ENCODE measurements at regions not wholly inside any gene's neighbourhood (a gene's known extent, or its start where the extent isn't known, plus 50 kb on each side); places are given as distances from the start of the nearest gene placed in this dataset.

GRCh38 chr14:28589792-28590191, 176.8 kb upstream of the FOXG1 start:
- no TSS peak for BruUV-seq (replicated peaks)
- Histone ChIP-seq H3K79me1 (ENCODE audit: low read depth in 1 of 2, low read length in 2 of 2) (no peaks in the 10 kb centered on the region), H3K18ac (ENCODE audit: low read depth, low read length) (no peak overlapping the region), H3K4me3 (ENCODE audit: insufficient read depth, low read depth, low read length) (no peak overlapping the region), H3K27ac (ENCODE audit: insufficient read depth, low read length) (no peak overlapping the region), H3K56ac (ENCODE audit: extremely low read depth, insufficient read depth, low read length) (no peak overlapping the region), H3K36me3 (ENCODE audit: control insufficient read depth, insufficient read depth, low read length) (no peaks in the 10 kb centered on the region), H4K5ac (ENCODE audit: low read depth, low read length) (no peak overlapping the region), H2BK120ac (ENCODE audit: low read depth, low read length) (no peak overlapping the region), H3K23ac (ENCODE audit: low read depth, low read length) (no peak overlapping the region), H3K4me2 (ENCODE audit: low read depth, low read length) (no peak overlapping the region), H3K4me1 (ENCODE audit: control insufficient read depth, insufficient read depth, low read length) (no peaks in the 10 kb centered on the region), H4K91ac (ENCODE audit: insufficient read depth, low read depth, low read length) (no peak overlapping the region), H2AK9ac (replicated peaks; ENCODE audit: low read depth, low read length, poor library complexity) (no peak overlapping the region), H4K8ac (ENCODE audit: low read depth in 2 of 2, low read length in 2 of 2) (no peak overlapping the region), H3K9ac (ENCODE audit: low read depth, low read length) (no peak overlapping the region), H3K14ac (replicated peaks; ENCODE audit: low read depth, low read length) (no peak overlapping the region), H2AFZ (replicated peaks; ENCODE audit: low read length, poor library complexity) (no peak overlapping the region), H3K27me3 (ENCODE audit: control insufficient read depth, insufficient read depth, low read length) (no peaks in the 10 kb centered on the region), H2BK20ac (ENCODE audit: low read depth, low read length) (no peak overlapping the region), H2BK15ac (ENCODE audit: low read depth, low read length) (no peak overlapping the region), H2BK5ac (ENCODE audit: low read depth, low read length, poor library complexity, severe bottlenecking) (no peak overlapping the region), H3K9me1 (ENCODE audit: insufficient read depth, low read length) (no peaks in the 10 kb centered on the region), H3K9me3 (ENCODE audit: control insufficient read depth, insufficient read depth, low read length) (peaks cover 4% of the 10 kb centered on the region; the same call in 1 of the 2 replicates), H3K4ac (ENCODE audit: low read depth, low read length) (no peak overlapping the region), H2AK5ac (ENCODE audit: low read depth, low read length) (no peak overlapping the region), H4K20me1 (ENCODE audit: insufficient read depth, low read length) (no peaks in the 10 kb centered on the region)
- ATAC-seq (ENCODE audit: low read depth) (no peak), DNase-seq (no peak)
- no CpG with 5 or more reads among the region's 1 CpG for whole genome bisulfite sequencing, 2 experiments (ENCODE audit: extremely low coverage in 2 of 2, insufficient read length in 1 of 2)
- CTCF ChIA-PET = no interaction called here
- dilution Hi-C loops (cut with HindIII; ENCODE audit: low sequenced_read_pairs, unreplicated experiment) (no loop called here), intact Hi-C loops (cut with micrococcal nuclease) (no loop called here), in situ Hi-C loops (cut with MboI; ENCODE audit: low sequenced_read_pairs) (no loop called here)
- POLR2A ChIA-PET (ENCODE audit: unreplicated experiment) = no interaction called here
- TF ChIP-seq SMC3 (IDR thresholded peaks at IDR 0.05; ENCODE audit: low read depth, low read length) (no peak), POLR2A (IDR thresholded peaks at IDR 0.05; ENCODE audit: low read depth, low read length) (no peak), FOS (IDR thresholded peaks at IDR 0.05; ENCODE audit: low read depth, low read length) (no peak), NFE2L2 (IDR thresholded peaks at IDR 0.05; ENCODE audit: low read depth, low read length) (no peak), RFX5 (IDR thresholded peaks at IDR 0.05; ENCODE audit: low read depth, low read length) (no peak), MXI1 (IDR thresholded peaks at IDR 0.05; ENCODE audit: borderline replicate concordance, low read depth, low read length) (no peak), MAZ (IDR thresholded peaks at IDR 0.05; ENCODE audit: borderline replicate concordance, low read depth, low read length) (no peak)

All from IMR-90 (cell line).